ENCODE measurements at regions not wholly inside any gene's neighbourhood (a gene's known extent, or its start where the extent isn't known, plus 50 kb on each side); places are given as distances from the start of the nearest gene placed in this dataset.

- H3K27me3 ChIP-seq: no peaks in the 10 kb centered on the region
- H3K4me3 ChIP-seq: no peak overlapping the region
- intact Hi-C loops (cut with DNase I; ENCODE audit: low total_unique reads): no loop called here
- no peak for DNase-seq
- WGBS, 2 donors (ENCODE audit: low coverage in 1 of 2): 60 to 100% methylated on average over 2 to 3 of the region's 3 CpGs
- in situ Hi-C loops (cut with MboI; ENCODE audit: low pct_ligation_motif_present in 1 of 4, low pct_unique_long_range_greater_than_20kb in 1 of 4, low sequenced_read_pairs in 3 of 4): no loop called here
- H3K4me1 ChIP-seq: no peaks in the 10 kb centered on the region
- TF ChIP-seq EP300 (IDR thresholded peaks at IDR 0.05; ENCODE audit: low read depth) (no peak), CTCF (IDR thresholded peaks at IDR 0.05) (no peak)
- H3K27ac ChIP-seq: no peak overlapping the region
- H3K9me3 ChIP-seq: no peaks in the 10 kb centered on the region
- no peaks in the 10 kb centered on the region for H3K36me3 ChIP-seq
These were observed 508.8 kb downstream of the CCSER2 start for GRCh38 chr10:84837041-84837812.

DNA sequence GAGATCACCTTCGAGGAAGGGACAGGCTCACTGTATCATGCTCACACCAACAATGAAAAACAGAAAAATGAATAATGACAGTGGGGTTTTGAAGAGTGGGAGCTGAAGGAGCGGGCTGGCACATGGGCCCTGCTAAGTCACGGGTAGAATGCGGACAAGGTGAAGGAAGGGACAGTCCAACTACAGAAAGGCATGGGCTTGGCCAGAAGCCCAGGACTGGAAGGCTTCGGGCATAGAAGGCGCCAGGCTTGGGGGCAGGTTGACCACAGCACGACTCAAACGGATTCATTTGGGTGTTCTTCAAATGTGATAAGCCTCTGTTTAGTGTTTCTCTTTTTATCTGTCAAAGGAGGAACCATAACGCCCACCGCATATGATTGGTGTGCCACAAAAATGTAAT, 509.5 kb downstream of the CCSER2 start:
- in situ Hi-C loops (cut with MboI; ENCODE audit: low pct_ligation_motif_present in 1 of 4, low pct_unique_long_range_greater_than_20kb in 1 of 4, low sequenced_read_pairs in 3 of 4): no loop called here
- WGBS, 2 donors (ENCODE audit: low coverage in 1 of 2): 84% methylated on average over 6 to 10 of the region's 10 CpGs
- H3K4me3 ChIP-seq: no peak overlapping the region

GRCh38 chr10:84838851-84839250, 510.5 kb downstream of the CCSER2 start:
- intact Hi-C loops (cut with DNase I; ENCODE audit: low total_unique reads) (no loop called here), in situ Hi-C loops (cut with MboI; ENCODE audit: low pct_ligation_motif_present in 1 of 4, low pct_unique_long_range_greater_than_20kb in 1 of 4, low sequenced_read_pairs in 3 of 4) (no loop called here)
- Histone ChIP-seq H3K4me3 (no peak overlapping the region), H3K36me3 (no peaks in the 10 kb centered on the region), H3K27me3 (no peaks in the 10 kb centered on the region), H3K4me1 (no peaks in the 10 kb centered on the region), H3K9me3 (no peaks in the 10 kb centered on the region), H3K27ac (no peak overlapping the region)
- DNase-seq: no peak
- 82 to 93% methylated on average over 4 to 6 of the region's 6 CpGs for WGBS, 2 donors (ENCODE audit: low coverage in 1 of 2)
- TF ChIP-seq POLR2AphosphoS5 (IDR thresholded peaks at IDR 0.05) (no peak), POLR2A (IDR thresholded peaks at IDR 0.05) (no peak), EP300 (IDR thresholded peaks at IDR 0.05; ENCODE audit: low read depth) (no peak), CTCF (IDR thresholded peaks at IDR 0.05) (no peak)

More for the DNA sequence above, 509.5 kb downstream of the CCSER2 start:
- no peaks in the 10 kb centered on the region for H3K36me3 ChIP-seq
- H3K27ac ChIP-seq: no peak overlapping the region
- H3K27me3 ChIP-seq: no peaks in the 10 kb centered on the region
- DNase-seq: no peak
- intact Hi-C loops (cut with DNase I; ENCODE audit: low total_unique reads): no loop called here
- no peak for TF ChIP-seq POLR2A (IDR thresholded peaks at IDR 0.05)
- TF ChIP-seq POLR2AphosphoS5 (IDR thresholded peaks at IDR 0.05): no peak
- TF ChIP-seq CTCF (IDR thresholded peaks at IDR 0.05): no peak
- no peak for TF ChIP-seq EP300 (IDR thresholded peaks at IDR 0.05; ENCODE audit: low read depth)
- H3K9me3 ChIP-seq: no peaks in the 10 kb centered on the region
- no peaks in the 10 kb centered on the region for H3K4me1 ChIP-seq

GRCh38 chr10:84842593-84842992, 514.2 kb downstream of the CCSER2 start:
- Histone ChIP-seq H3K27me3 (no peaks in the 10 kb centered on the region), H3K4me1 (no peaks in the 10 kb centered on the region), H3K4me3 (no peak overlapping the region), H3K9me3 (no peaks in the 10 kb centered on the region), H3K36me3 (no peaks in the 10 kb centered on the region), H3K27ac (no peak overlapping the region)
- TF ChIP-seq POLR2A (IDR thresholded peaks at IDR 0.05) (no peak), EP300 (IDR thresholded peaks at IDR 0.05; ENCODE audit: low read depth) (no peak), POLR2AphosphoS5 (IDR thresholded peaks at IDR 0.05) (no peak), CTCF (IDR thresholded peaks at IDR 0.05) (no peak)
- in situ Hi-C loops (cut with MboI; ENCODE audit: low pct_ligation_motif_present in 1 of 4, low pct_unique_long_range_greater_than_20kb in 1 of 4, low sequenced_read_pairs in 3 of 4) (no loop called here), intact Hi-C loops (cut with DNase I; ENCODE audit: low total_unique reads) (no loop called here)
- no peak for DNase-seq

Data from transverse colon (tissue), 4 donors.